ENCODE measurements at regions not wholly inside any gene's neighbourhood (a gene's known extent, or its start where the extent isn't known, plus 50 kb on each side); places are given as distances from the start of the nearest gene placed in this dataset.

DNA sequence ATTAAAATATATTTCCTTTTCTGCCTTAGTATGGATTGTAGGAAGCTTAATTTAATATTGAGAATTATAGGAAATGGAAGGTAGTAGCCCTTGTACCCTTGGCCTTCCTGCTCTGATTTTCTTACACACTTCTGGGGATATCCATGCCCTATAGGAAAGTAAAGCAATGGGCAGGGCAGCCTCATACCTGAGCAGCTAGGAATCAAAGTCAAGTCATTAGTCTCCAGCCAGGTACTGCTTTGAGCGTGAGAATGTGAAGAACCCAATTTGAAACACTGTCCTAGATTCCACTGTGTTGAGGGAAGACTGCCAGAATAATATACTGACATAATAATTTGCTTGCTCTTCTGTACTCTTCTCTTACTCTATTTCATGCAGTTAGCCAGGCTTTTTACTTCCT lies 51.0 kb upstream of the L3MBTL3 start:
- DNase-seq = no peak

DNA sequence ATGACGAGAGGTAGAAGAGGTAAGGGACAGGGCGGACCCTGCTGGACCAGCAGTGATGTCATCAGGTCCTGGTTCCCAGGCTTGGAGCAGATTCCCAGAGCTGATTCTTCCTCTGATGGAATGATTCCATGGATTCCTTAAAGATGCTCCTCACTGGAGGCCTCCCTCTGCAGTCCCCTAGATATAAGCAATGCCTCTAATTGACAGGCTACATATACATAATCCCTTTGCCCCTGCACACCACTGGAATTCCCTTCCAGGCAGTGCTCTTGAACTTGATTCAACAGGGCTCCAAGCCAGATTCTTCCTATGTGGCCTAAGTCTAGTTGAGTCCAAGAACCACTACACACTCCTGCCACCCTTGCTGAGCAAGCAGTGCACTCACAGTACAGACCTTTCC lies 52.3 kb upstream of the L3MBTL3 start:
- no peak for DNase-seq

DNA sequence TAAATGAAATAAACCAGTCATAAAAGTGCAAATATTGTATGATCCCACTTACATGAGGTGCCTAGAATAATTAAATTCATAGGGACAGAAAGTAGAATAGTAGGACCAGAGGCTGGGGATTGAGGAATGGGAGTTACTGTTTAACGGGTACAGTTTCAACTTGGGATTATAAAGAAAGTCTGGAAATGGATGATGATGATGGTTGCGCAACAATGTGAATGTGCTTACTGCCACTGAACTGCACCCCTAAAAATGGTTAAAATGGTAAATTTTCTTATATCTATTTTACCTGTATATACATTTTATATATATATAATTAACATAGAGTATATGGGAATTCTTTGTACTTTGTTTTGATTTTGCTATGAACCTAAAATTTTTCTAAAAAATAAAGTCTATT lies 53.3 kb upstream of the L3MBTL3 start:
- no peak for DNase-seq

DNA sequence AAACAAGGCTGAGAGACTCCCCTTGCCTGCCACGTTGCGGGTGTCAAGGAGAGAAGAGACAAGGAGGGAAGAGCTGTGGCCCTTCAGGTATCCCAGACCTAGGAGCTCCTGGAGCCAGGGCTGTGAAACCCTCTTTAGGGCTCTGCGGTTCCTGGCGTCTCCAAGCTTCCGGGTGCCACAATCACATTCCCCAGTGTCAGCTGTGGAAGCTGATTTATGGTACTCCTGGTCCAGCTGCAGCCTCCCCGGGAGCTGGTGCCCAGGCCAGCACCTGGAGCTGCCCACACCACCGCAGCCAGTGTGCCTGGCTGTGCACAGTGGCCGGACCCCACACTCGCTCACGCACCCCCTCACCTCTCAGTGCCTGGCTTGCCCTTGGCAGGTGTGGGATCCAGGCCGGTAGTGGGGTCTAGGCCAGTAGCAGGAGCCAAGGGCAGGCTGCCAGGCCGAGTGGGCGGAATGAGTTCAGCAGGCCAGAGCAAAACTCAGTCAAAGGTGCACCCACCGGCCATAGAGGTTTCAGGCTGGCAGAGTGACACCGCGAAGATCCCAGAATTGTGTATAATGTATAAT lies 58.9 kb upstream of the L3MBTL3 start:
- DNase-seq = no peak

DNA sequence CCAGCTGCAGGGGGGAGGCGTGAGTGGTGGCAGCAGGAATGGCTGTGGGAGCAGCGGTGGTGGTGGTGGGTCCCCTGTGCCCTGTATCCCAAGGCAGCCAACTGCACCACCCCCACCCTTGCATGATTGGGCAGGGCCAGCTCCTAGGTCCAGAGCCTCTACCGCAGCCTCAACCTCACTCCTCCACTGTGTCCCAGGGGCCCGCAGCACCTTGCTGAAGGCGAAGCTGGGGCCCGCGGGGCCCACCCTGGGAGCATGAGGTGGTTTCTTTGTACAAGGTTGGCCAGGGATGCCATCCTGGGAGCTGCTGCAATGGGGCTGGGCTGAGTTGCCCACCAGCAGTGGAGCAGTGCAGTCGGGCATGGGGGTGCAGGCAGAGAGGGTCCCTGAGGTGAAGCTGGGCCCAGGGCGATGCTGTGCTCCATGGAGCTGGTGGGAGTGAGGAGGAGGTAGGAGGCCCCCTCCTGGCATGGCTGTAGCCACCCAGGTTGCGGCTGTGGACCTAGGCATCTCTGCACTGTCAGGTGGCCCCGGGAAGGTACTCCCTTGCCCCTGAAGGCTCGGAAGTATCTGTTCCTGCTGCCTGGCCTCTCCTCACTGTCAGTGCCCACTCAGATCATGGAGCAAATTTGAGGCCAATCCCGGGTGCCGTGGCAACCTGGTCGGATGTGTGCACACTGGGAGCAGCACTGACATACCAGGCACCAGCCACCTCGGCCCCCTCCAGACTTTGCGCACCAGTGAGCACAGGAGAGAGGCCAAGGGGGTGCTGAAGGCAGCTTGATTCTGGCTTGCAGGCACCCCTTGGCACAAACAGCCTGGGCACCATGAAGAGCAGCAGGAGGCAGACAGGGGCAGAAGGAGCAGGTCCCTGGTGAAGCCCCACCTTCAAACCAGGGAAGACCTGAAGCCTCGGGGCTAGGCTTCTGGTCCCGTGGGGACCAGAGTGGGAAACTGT lies 60.2 kb upstream of the L3MBTL3 start:
- no peak for DNase-seq

DNA sequence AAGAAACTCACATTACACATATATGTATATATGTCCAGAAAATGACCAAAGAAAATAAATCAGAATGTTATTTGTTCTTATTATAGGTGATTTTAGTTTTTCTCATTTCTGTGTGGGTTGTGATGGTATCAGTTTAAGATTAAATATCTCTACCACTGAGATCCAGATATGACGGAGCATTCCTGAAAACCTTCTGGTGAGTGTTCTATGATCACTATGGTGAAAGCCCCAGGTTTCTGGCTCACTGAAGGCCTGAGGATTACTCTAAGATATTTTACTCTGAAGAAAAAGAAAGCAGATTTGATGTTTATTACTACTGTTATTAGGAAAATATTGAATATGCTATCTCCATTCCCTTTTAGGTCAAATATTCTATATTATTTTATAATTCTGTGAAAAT lies 62.8 kb upstream of the L3MBTL3 start:
- no peak for DNase-seq

DNA sequence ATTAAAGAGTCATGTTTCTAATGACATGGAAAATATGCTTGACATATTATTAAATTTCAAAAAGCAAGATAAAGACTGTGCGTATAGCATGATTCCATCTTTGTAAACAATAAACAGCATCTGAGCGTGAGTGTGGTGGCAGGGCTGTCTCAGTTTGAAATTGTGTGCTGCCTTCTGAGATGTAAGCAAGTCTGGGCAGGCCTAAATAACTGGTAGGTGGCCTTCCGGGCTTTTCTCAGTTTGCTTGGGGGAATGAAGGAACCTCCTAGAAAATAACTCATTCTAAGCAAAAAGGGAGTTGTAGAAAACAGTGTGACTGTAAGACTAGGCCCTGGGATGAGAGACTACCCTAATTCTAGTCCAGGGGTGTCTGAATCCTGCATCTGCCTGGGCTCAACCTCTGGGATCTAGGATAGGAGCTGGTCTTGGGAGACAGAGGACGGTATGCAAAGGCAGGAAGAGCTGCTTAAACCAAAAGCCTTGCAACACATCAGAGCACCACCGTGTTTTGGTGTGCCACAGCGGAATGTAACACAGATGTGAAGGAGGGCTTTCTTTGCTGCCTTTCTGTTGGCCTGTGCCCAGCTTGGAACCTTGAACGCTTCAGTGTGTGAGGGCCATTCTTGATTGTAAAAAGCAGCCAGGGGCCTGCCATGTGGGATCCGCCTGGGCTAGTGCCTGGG lies 63.5 kb upstream of the L3MBTL3 start:
- DNase-seq = no peak

DNA sequence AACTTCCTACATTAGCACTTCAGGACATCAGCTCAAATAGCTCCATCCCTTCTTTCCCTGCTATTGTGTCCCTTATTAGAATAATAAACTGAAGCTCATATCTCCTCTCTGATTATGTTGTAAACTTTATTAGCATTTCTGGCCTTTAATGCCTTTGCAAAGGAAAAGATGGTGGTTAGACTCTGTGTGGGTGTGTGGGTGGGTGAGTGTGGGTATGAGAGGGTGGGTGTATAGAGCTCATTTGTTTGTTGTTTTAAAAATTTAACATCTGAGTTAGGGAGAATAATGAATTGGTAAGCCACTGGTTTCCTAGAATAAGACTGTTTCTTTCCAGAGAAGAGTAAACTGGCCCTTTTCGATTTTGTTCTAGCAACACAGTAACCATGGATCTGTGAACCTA lies 70.6 kb upstream of the L3MBTL3 start:
- DNase-seq = no peak

DNA sequence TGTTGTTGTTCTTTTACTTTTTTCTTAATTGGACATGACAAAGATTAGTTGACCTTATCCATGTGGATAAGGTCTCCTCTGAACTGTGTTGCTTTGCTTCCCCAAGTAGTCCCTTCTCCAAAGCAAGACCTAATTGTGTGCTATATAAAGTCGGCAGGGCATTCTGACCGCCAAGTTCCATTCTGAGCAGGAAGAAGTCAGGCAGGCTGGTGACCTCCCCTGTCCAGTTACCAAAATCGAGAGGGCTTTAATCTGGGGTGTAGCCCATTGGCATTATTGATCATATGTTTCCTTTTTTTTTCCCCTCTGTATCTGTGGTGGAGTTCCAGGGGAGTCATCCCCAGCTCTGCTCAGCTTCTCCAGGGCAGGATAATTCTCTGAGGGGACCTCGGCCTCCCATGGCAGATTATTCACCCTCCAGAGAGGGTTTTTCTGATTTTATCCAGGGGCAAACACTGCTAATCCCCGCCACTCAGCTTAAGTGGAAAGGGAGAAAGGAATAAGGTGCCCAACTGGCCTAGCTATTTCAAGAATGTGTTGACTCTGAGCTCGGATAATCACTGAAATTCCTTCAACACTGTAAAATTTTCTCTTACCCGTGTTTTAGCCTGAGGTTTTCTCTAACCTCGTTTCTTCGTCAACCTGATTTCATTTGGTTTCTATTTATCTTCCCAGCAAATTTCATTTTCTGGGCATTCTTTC lies 71.8 kb upstream of the L3MBTL3 start:
- DNase-seq = no peak

DNA sequence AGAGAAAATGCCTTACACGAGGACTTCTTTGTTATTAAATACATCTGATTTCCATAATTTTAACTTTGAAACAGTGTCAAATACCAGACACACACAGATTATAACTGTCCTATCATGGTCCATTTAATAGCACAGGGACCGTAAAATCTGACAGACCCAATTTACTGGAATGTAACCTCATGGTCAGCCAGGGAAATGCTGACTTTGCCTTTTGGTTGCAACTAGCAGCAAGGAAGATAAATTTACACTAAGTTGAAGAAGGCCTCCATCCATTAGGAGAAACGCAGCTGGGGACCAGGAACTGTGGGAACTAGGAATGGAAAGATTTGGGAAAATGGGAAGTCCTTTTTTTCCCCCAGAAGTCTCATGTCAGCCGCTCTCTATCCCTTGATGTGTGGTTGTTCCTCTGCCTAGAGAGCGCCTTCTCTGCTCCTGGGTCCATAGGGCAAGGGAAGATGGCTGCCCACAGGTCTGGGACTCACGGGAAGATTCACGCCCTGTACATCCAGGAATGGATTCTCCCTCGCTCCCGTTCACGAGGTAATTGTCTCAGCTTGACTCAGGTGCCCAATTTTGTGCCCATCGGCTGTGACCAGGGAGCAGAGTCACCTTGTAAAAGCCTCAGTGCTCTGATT lies 74.6 kb upstream of the L3MBTL3 start:
- no peak for DNase-seq

DNA sequence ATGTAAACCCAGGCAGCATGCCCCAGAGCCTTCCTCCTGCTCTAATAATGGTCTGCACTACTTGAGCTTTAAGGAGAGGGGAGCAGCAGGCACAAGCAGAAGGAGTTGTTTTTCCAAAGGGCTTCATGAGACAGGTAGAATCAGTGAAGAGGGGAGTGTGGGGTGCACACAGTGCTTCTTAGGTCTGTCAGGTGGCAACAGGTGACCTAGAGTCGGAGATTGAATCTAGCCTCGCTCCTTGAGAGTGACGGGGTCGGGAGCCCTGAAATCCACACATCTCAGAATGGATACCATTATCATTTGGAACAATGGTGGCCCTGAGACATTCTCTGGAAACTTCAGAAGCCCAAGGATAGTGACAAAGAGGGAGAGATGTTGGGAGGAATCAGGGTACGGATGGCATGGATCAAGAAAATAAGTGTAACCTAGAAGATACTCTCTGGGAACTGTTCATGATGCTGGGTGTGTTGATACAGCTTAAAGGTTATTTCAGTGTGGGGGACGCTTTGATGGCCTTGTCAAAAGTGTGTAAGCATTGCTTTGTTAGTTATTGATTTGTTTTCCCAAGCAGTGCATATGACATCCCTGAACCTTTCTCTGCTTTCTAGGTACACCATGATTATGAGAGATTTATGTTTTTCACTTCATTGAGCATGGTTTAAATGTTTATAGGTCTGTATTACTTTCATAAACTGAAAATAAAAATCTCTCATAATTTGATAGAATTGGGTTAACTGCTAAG lies 77.8 kb upstream of the L3MBTL3 start:
- DNase-seq = no peak

DNA sequence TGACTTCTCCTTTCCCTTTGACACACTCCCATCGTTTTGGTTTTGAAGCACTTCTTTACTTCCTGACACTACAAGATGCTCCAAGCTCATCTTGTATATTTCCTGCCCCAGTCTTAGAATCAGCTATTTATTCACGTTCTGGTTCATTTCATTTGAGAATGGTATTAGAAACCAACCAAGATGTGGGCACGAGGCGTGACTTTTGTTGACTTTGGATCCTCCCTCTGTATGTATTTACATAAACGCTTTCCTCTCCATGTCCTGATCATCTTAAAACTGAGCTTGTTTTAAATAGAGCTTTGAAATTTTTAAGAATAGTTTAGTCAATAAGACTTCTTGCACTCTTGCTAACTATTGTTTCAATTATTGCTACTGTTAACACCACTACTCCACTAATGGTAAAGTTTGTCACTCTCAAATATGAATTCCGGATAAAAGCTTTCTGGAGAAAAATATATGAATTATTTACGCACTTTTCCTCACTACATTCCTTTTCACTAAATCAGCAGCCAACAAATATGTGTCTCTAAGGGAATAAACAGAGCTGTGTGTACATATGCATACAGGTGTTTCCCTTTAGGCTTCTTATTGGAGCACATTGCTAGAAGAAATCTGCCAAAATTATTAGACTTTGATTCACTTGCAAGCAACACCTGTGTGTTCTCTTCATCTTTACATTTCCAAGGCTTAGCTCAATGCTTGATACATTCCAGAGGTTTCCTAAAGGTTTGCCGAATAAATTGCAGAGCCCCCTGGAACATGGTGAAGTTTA lies 77.3 kb upstream of the TMEM244 start:
- DNase-seq = no peak

DNA sequence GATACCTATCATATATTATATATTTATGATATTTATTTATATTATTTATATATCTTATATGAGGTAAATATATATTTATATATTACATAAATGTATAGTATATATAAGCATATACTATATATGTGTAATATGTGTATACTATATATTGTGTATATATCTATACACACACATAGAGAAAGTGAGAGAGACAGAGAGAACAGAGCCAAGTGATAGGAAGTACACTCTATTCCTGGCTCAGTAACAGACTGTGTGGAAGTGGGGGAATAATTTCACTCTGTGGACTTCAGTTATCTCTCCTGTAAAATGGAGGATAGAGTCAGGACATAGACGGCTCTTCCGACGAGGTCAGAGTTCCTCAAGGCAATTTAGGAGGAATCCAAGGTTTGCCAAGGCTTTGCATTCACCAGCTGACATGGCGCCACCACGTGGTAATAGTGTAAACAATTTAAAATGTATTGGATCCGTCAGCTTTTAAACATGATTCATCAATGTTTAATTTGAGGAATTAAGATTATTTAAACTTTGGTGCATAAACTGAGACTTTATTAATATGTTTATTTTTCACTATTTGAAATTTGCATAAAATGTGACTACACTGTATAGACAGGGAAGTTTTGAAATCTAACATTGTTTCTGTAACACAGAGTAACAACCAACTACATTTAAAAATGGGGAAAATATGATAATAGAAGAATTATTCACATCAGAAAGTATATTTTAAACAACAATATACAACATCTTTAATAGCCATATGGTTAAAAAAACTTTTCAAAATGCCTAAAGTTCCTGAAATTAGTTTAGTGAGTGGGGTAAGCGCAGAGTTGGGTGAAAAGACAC lies 75.4 kb upstream of the TMEM244 start:
- DNase-seq = peak; percentile 53

DNA sequence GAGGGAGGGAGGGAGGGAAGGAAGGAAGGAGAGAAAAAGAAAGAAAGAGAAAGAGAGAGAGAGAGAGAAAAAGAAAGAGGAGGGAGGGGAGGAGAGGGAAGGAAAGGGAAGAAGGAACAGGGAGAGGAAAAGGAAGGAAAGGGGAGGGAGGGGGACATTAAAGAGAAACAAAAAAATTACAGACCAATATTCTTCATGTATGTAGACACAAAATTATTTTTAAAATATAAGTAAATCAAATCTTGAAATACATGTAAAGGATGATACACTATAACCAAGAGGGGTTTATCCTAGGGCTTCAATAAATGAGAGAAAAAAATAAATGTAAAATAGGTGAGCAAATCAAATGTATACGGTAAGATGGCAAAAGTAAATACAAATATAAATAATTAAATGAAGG lies 71.2 kb upstream of the TMEM244 start:
- no peak for DNase-seq

DNA sequence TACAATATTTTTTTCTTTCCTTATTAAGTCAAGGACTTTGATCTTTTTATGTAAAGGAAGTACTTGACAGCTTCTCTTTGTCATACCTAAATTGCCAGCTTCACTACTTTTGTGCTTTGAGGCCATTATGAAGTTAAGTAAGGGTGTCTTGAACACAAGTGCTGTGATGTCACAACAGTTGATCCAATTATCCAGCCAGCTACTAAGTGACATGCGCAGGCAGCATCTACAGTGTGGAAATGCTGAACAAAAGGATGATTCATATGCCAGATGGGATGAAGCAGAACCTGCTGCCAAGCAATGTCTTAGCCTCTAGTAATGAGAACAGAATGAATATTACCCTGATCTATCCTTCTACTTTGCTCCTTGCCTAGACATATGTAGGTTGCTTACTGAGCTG lies 68.3 kb upstream of the TMEM244 start:
- DNase-seq = no peak

DNA sequence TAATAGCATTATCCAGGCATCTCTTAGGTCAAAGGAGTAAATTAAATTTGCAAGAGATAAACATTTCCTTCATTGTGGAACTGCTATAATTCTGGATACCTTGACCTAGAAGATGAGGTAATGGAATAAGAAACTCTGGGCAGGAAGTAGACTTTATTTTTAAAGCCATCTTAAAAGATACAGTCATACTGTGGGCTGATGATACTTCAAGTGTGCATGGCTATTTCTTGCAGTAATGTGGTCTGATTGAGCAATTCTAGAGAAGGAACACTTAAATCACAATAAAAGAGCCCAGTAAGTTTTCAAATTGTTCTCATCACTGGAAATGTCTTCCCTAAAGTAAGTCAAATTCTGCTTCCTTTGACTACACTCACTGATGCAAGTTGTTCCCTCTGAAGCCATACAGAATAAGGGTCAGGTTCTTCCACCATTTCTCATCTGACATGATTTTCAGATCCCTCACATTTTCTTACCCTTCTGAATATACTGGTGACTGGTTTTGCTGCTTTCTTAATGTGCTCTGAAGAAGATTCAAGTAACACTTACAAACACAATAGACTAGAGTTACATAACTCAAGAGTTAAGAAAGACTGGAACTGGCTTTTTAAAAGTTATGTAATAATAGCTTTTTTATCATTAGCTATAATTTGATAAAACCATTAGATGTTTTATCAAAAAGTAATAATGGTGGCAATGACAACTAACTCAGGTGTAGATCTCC lies 62.6 kb upstream of the TMEM244 start:
- DNase-seq = no peak

DNA sequence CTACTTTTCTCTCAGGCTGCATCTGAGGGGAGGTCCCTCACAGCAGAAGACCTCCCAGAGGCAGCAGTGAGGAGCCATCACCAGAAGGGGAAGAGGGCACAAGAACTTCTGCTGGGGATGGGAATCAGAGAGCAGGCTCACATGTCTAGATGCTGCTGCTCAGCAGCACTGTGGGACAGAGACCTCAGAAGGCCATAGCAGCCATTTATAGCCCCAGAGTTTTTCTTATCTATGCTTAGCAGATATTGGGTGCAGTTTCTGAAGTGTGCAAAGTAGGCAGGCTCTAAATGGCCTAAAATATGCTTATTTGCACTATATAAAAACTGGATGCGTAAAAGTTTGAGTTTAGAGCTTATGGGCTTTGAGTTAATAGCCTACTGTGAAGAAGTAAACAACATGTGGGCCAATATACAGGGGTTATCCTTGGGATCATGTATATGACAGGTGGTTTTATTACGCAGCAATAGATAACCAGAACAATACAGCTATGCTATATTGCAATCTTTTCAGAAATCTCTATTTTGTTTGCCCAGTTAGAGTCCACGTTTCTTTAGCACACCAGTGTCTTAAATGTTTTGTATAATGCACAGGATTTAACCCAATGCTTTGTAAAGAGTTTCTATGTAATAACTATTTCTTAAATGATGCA lies 60.2 kb upstream of the TMEM244 start:
- no peak for DNase-seq

DNA sequence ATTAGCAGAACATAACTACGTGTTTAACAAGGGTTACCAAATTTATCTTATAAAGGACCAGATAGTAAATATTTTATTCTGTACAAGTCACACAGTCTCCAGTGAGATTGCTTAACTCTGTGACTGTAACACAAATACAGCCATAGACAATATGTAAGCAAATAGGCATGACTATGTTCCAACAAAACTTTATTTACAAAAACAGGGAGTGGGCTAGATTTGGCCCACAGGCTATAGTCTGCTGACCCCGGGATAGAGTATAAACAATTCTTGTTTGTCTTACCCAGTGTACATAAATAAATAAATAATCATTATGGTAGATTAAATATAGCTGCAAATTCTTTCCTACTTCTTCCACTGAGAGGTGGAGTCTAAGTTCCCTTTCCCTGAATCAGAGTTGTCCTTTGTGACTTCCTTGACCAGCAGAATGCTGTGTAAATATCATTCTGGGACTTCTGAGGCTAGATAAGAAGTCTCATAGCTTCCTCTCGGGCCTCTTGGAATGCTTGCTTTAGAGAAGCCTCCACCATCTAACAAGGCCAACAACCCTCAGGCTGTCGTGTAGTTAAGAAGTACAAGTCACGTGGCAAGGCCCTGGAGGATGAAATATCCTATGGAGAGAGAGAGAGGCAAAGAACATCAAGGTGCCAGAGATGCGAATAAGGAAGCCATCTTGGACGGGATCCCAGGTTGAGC lies 59.1 kb upstream of the TMEM244 start:
- DNase-seq = no peak

DNA sequence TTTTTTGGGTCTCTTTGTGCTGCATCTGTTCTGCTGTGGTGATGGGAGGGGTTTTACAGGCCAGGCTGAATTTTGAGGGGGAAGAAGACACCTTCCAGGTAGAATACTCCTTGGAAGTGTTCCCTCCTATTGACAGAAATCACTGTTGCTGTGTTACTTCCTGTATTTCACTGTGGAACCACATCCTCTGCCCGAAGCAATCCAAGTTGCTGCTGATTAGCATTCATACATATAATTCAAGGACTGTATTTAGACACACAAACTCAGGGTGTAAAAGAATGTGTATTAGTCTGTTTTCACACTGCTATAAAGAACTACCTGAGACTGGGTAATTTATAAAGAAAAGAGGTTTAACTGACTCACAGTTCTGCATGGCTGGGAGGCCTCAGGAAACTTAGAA lies 50.6 kb upstream of the TMEM244 start:
- no peak for DNase-seq
